NOMO-1 (cell line): ENCODE measurements at regions not wholly inside any gene's neighbourhood (a gene's known extent, or its start where the extent isn't known, plus 50 kb on each side); places are given as distances from the start of the nearest gene placed in this dataset.
"Not testable (repeated sequence)": the region's sequence is repeated elsewhere in the genome, so short reads cannot be mapped to it uniquely, and the experiment has no call there.

Source experiments
- DNase-seq, 2 experiments: peaks; one replicate each; lab custom pipeline; 2025; ENCODE audit not compliant: unreplicated experiment in 2 of 2; lab: John Stamatoyannopoulos, UW

DNA sequence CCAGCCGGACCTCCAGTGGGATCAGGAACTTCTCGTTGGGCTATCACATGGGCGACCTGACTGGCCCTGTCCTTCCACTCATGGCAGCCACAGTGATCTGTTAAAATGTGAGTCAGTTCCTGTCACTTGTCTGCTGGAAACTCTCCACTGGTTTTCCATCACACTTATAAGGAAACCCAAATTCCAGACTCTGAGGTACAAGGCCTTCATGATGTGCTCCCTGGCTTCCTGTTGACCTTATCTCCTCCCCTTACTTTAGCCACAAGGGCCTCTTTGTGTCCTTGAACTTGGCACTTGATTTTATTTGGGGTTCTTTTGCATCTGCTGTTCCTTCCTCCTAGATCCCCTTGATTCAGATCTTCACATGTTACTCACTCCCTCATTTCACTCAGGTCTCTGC lies 96.8 kb downstream of the TENT5C start:
- no peak for DNase-seq

DNA sequence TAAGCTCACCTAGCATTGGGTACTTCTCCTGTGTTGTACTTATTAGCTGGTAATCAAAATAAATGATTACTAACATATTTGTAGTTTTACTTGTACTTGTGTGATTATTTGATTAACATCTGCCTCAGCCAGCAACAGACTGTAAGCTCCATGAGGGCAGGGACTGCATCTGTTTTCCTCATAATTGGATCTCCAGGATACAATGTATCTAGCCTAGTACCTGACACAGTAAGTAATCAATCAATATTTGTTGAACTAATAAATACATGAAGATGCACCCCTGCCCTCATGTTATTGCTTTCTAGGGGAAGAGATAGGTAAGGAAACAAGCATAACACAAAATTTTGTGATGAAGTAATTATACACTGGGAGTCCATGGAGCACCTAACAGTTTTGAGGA lies 101.5 kb downstream of the TENT5C start:
- no peak for DNase-seq

- DNase-seq: no peak
These were observed 102.7 kb downstream of the TENT5C start for GRCh38 chr1:117708323-117709248.

GRCh38 chr1:117709249-117709691 lies 103.4 kb downstream of the TENT5C start:
- DNase-seq: no peak

GRCh38 chr1:117710710-117711109 lies 104.9 kb downstream of the TENT5C start:
- no peak for DNase-seq

- DNase-seq: no peak
These were observed 106.8 kb downstream of the TENT5C start for GRCh38 chr1:117712621-117713020.

- DNase-seq: no peak
These were observed 108.7 kb downstream of the TENT5C start for GRCh38 chr1:117714546-117714945.

GRCh38 chr1:117716030-117716429 lies 110.2 kb downstream of the TENT5C start:
- DNase-seq: not testable (repeated sequence)

DNA sequence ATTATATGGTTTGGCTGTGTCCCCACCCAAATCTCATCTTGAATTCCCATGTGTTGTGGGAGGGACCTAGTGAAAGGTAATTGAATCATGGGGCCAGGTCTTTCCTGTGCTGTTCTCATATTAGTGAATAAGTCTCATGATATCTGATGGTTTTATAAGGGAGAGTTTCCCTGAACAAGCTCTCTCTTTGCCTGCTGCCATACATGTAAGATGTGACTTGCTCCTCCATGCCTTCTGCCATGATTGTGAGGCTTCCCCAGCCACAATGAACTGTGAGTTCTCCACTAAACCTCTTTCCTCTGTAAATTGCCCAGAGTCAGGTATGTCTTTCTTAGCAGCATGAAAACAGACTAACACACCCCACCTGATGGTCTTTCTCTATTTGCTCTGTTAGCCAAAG lies 112.1 kb downstream of the TENT5C start:
- DNase-seq: not testable (repeated sequence)

GRCh38 chr1:117718596-117718995 lies 112.7 kb downstream of the TENT5C start:
- not testable (repeated sequence) for DNase-seq

GRCh38 chr1:117719004-117719403 lies 113.2 kb downstream of the TENT5C start:
- DNase-seq: no peak

GRCh38 chr1:117732065-117732797 lies 126.4 kb downstream of the TENT5C start:
- DNase-seq: no peak

GRCh38 chr1:117732956-117733355 lies 127.1 kb downstream of the TENT5C start:
- no peak for DNase-seq

GRCh38 chr1:117734403-117734802 lies 128.6 kb downstream of the TENT5C start:
- no peak for DNase-seq

DNA sequence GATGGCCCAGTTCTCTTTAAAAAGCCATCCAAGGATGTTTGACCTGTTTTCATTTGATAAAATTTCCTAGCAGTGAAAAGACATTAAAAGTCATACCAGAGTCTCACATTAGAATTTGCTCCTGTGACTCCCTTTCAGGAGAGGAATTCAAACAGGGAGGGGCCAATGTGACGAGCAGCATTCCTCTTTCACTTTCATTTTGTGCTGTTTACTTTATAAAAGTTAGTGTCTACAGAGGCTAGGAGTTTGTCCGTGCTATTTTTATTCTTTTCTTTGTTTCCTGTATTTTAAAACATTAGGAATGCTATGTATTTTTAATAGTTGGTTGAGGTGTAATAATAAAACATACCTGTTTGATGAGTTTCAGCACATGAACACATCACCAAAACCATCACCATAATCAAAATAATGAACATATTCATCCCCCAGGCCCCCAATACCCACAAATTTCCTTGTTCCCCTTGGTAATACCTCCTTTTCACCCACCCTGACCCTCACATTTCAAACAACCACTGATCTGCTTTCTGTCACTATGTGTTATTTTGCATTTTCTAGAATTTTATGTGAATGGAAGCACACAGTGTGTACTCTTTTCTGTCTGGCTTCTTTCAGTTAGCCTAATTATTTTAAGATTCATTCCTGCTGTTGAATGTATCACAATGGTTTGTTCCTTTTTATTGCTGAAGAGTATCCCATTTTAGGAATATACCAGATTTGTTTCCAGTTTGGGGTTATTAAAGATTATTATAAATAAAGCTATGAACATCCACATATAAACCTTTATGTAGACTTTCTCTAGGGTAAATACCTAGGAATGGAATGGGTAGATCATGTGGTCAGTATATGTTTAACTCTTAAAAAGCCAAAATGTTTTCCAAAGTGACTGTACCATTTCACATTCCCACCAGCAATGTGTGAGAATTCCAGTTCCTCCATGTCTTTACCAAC lies 129.5 kb downstream of the TENT5C start:
- DNase-seq: peak; percentile 5 to 66

GRCh38 chr1:117739504-117739903 lies 133.7 kb downstream of the TENT5C start:
- DNase-seq: no peak

- DNase-seq: no peak
These were observed 134.6 kb downstream of the TENT5C start for GRCh38 chr1:117740496-117740895.

DNA sequence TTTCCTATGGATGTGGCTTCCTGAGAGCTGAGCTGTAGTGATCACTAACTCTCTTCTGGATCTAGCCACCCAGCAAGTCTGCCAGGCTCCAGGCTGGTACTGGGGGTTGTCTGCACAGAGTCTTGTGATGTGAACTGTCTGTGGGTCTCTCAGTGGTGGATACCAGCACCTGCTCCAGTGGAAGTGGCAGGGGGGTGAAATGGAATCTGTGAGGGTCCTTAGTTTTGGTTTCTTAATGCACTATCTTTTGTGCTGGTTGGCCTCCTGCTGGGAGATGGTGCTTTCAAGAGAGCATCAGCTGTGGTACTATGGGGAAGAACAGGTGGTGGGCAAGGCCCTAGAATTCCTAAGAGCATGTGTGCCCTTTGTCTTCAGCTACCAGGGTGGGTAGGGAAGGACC lies 140.7 kb downstream of the TENT5C start:
- DNase-seq: not testable (repeated sequence)

DNA sequence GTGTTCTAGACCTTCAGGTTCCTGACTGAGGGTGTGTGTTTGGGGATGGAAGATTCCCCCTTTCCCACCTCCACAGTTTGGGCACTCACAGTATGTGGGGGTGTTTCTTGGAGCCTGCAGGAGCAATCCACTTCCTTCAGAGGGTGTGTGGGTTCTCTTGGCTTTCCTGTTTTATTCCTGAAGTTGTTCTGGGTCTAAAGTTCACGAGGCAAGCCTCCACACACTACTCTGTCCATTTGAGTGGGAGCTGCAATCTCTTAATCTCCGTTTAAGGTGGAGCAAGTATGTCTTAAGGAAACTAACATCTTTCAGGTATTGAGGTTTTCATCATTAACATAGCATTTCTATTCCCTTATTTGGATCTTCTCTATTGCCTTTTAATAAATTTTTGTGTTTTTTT lies 141.8 kb downstream of the TENT5C start:
- DNase-seq: no peak

- DNase-seq: no peak
These were observed 145.5 kb downstream of the TENT5C start for GRCh38 chr1:117751321-117751720.

DNA sequence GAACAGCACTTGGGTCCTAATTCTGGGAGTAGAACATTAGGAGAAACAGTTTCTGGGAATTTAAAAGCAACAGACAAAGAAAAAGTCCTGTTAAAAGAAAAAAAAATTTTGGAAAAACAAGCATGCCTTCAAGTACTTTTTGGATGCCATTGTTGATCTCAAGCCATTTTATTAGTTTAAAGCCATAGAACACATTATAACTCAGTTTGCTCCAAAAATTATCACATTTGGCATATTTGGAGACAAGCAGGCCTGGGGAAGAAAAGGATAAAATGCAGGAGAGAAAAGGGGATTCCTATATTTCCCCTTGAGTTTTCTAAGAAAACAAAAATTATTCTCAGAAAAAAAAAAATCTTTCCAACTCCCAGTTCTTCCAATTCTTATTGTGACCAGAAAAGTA lies 146.8 kb downstream of the TENT5C start:
- no peak for DNase-seq
